Thoracic aorta (tissue), 2 donors: ENCODE measurements at regions not wholly inside any gene's neighbourhood (a gene's known extent, or its start where the extent isn't known, plus 50 kb on each side); places are given as distances from the start of the nearest gene placed in this dataset.

Experiments
- ATAC-seq: fragments of 150-250 bp; one replicate; pipeline ENCODE4 v1.8.0; 2017; ENCODE audit warnings: low read depth; ENCODE audit not compliant: insufficient number of reproducible peaks, low FRiP score
- DNase-seq: peaks from one replicate; pipeline ENCODE4 v3.0.0-alpha.2; 2020; ENCODE audit warnings: low spot score
- H3K27ac ChIP-seq, 2 donors: fragments of 200-600 bp; sonication (generic); 1 replicate in 1 of 2; 2 replicates in 1 of 2; pipeline ENCODE4 v1.5.1; 2016; ENCODE audit warnings: mild to moderate bottlenecking in 2 of 2, moderate library complexity in 2 of 2
- H3K27me3 ChIP-seq: fragments of 200-600 bp; sonication (generic); replicated peaks from 2 replicates; pipeline ENCODE4 v1.6.0; 2016; ENCODE audit warnings: mild to moderate bottlenecking; ENCODE audit not compliant: insufficient read depth
- H3K36me3 ChIP-seq: fragments of 200-600 bp; sonication (generic); one replicate; pipeline ENCODE4 v1.5.1; 2016
- H3K4me1 ChIP-seq, 2 donors: fragments of 200-600 bp; sonication (generic); 1 replicate in 1 of 2; 2 replicates in 1 of 2; pipeline versions ENCODE4 v1.5.1 to v1.6.0; 2016; ENCODE audit warnings: low read depth in 2 of 2, mild to moderate bottlenecking in 1 of 2; ENCODE audit not compliant: control insufficient read depth in 1 of 2
- H3K4me3 ChIP-seq: fragments of 200-600 bp; sonication (generic); 2 replicates; pipeline ENCODE4 v1.5.1; 2016; ENCODE audit warnings: mild to moderate bottlenecking
- H3K9me3 ChIP-seq: fragments of 200-600 bp; sonication (generic); 2 replicates; pipeline ENCODE4 v1.5.1; 2016
- TF ChIP-seq, protein P1 (sequence below): fragments of 200-600 bp; sonication (generic); IDR thresholded peaks from one replicate; pipeline ENCODE4 v1.5.1; 2019; ENCODE audit warnings: antibody characterized with exemption

DNA sequence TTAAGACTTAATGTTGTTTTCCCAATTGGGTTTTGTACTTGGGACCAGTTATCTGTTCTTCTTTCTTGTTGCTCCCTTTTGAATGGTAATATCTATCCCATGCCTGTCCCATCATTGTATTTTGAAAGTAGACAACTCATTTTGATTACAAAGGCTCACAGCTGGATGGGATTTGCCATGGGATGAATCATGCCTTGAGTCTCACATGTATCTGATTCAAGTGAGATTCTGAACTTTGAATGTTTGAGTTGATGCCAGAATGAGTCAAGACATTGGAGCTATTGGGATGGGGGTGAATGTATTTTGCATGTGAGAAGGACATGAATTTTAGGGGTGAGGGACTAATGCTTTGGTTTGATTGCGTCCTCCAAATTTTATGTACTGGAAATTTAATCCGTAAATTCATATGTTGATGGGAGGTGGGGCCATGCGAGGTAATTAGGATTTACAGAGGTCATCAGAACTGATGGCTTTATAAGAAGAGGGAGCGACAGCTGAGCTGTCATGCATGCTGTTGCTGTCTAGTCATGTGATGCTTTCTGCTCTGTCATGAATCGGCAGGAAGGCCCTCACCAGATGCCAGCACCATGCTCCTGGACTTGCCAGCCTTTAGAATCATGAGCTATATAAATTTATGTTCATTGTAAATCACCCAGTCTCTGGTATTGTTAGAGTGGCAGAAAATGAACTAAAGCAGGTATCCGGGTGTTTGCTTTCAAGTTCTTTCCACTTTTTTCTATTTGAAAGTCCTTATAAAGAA lies 741.3 kb upstream of the RAB6C start:
- no peaks in the 10 kb centered on the region for H3K4me1 ChIP-seq
- TF ChIP-seq, protein P1, sequence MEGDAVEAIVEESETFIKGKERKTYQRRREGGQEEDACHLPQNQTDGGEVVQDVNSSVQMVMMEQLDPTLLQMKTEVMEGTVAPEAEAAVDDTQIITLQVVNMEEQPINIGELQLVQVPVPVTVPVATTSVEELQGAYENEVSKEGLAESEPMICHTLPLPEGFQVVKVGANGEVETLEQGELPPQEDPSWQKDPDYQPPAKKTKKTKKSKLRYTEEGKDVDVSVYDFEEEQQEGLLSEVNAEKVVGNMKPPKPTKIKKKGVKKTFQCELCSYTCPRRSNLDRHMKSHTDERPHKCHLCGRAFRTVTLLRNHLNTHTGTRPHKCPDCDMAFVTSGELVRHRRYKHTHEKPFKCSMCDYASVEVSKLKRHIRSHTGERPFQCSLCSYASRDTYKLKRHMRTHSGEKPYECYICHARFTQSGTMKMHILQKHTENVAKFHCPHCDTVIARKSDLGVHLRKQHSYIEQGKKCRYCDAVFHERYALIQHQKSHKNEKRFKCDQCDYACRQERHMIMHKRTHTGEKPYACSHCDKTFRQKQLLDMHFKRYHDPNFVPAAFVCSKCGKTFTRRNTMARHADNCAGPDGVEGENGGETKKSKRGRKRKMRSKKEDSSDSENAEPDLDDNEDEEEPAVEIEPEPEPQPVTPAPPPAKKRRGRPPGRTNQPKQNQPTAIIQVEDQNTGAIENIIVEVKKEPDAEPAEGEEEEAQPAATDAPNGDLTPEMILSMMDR = no peak
- H3K27me3 ChIP-seq = no peaks in the 10 kb centered on the region
- H3K4me3 ChIP-seq = no peak overlapping the region
- no peak for DNase-seq
- H3K36me3 ChIP-seq = no peaks in the 10 kb centered on the region
- no peak for ATAC-seq
- H3K27ac ChIP-seq = no peak overlapping the region
- no peaks in the 10 kb centered on the region for H3K9me3 ChIP-seq

DNA sequence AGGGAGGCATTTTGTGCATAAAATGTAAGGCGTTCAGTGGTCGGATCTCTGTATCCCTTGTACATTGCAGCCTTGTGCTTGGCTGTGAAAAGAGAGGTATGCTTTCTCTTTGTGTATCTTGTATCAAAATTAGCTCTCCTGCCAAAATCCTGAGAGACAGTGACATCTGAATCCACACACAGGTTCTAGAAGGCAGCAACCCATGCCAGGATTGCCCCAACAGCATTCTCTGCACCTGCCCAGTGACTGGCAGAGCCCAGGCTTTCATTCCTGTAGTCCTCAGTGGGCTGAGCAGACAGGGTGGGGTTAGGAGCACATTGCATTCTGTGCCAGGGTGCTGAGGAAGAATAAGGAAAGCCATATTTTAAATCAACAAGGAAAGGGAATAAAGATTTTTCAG lies 740.3 kb upstream of the RAB6C start:
- ATAC-seq (no peak), DNase-seq (no peak)
- TF ChIP-seq, protein P1 = no peak
- Histone ChIP-seq H3K27me3 (no peaks in the 10 kb centered on the region), H3K27ac (no peak overlapping the region), H3K4me1 (no peaks in the 10 kb centered on the region), H3K9me3 (no peaks in the 10 kb centered on the region), H3K4me3 (no peak overlapping the region), H3K36me3 (no peaks in the 10 kb centered on the region)

DNA sequence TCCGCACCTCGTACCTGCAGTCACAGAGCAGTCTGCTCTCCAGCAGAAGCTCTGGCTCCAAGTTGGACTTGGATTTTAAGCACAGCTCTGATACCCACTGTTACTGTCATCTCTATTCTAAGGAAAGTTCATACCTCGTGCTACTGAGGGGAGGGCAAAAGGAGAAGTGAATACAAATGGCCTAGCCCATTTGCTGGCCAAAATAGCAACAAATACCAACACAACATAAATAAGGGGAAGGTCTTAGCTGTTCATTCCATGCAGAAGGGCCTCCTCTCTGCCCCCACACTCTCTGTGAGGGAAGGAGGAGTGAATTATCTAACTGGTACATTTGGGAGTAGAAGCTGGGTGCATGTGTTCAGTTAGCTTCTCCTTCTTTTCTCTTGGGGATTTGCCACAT lies 739.4 kb upstream of the RAB6C start:
- ATAC-seq (no peak), DNase-seq (no peak)
- H3K36me3 ChIP-seq = no peaks in the 10 kb centered on the region
- H3K27ac ChIP-seq = no peak overlapping the region
- no peaks in the 10 kb centered on the region for H3K9me3 ChIP-seq
- TF ChIP-seq, protein P1 = no peak
- H3K27me3 ChIP-seq = no peaks in the 10 kb centered on the region
- no peaks in the 10 kb centered on the region for H3K4me1 ChIP-seq
- no peak overlapping the region for H3K4me3 ChIP-seq

DNA sequence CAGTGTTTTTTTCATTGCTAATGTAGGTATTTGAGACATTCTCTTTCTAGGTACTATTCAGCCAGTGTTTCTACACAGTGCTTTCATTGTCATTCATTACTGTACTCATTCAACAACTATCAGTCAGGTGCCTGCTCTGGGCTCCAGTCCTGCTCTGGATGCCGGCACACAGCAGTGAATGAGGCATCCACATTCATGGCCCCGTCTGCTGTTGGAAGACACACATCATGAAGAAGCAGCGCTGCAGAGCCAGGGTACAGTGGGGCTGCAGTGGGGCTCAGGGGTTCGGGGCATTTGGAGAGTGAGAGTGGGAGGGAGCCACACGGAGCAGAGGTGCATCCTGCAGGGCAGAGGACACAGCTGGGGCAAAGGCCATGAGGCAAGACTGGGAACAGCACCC lies 737.2 kb upstream of the RAB6C start:
- H3K4me1 ChIP-seq = no peaks in the 10 kb centered on the region
- H3K4me3 ChIP-seq = no peak overlapping the region
- no peaks in the 10 kb centered on the region for H3K9me3 ChIP-seq
- no peak for DNase-seq
- H3K27me3 ChIP-seq = no peaks in the 10 kb centered on the region
- no peak for ATAC-seq
- H3K36me3 ChIP-seq = no peaks in the 10 kb centered on the region
- TF ChIP-seq, protein P1 = no peak
- no peak overlapping the region for H3K27ac ChIP-seq

DNA sequence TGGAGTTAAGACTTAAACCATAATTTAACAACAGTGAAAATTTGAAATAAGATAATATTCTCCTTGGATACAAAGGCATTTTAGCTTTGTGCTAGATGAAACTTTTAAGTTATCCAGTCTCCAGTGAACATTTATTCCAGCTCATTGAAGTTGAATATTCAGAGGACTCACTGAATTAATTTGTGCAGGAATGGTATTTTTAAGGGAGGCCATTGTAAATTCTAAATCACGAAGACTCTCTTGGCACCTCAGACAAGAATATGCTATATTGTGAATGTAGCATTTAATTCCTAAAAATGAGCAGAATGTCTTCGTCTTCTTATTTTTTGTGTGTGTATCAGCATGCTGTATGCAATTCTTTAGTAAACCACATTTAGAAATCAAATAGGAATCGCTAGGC lies 731.7 kb upstream of the RAB6C start:
- Histone ChIP-seq H3K9me3 (no peaks in the 10 kb centered on the region), H3K27me3 (no peaks in the 10 kb centered on the region), H3K27ac (no peak overlapping the region), H3K4me3 (no peak overlapping the region), H3K36me3 (no peaks in the 10 kb centered on the region), H3K4me1 (peaks cover 0 to 5% of the 10 kb centered on the region in 2 donors)
- TF ChIP-seq, protein P1 = no peak
- DNase-seq = no peak
- no peak for ATAC-seq
